PC-3 (cell line): ENCODE measurements at regions not wholly inside any gene's neighbourhood (a gene's known extent, or its start where the extent isn't known, plus 50 kb on each side); places are given as distances from the start of the nearest gene placed in this dataset.

Source experiments
- ATAC-seq: fragments of 200-7000 bp; cut with Tn5 transposase; 2 replicates; pipeline ENCODE4 v1.9.1; 2020; ENCODE audit warnings: mild to moderate bottlenecking, moderate library complexity
- BruUV-seq: library from RNA; stranded (reverse); fragments of 400-500 nt; replicated peaks from 2 replicates; lab custom pipeline; 2021; lab: Mats Ljungman, UMichigan
- CTCF ChIA-PET: fragments of 300-600 bp; sonication (Branson Sonifier 250); formaldehyde crosslinking; loops from one replicate; lab custom pipeline; 2022; ENCODE audit warnings: antibody characterized with exemption; lab: Charles Lee
- POLR2A ChIA-PET: fragments of 300-600 bp; sonication (Branson Sonifier 250); formaldehyde crosslinking; loops from one replicate; lab custom pipeline; 2022; ENCODE audit warnings: antibody characterized with exemption; ENCODE audit not compliant: unreplicated experiment; lab: Charles Lee
- DNase-seq: peaks from one replicate; pipeline ENCODE4 v3.0.0-alpha.2; 2015
- H2AFZ ChIP-seq: fragments of 300-600 bp; sonication (generic); 2 replicates; pipeline ENCODE4 v1.6.0; 2016; ENCODE audit warnings: antibody characterized with exemption, low read length
- H3F3A ChIP-seq: fragments of 300-600 bp; sonication (generic); one replicate; pipeline ENCODE4 v1.6.0; 2017; ENCODE audit warnings: antibody characterized with exemption, low read length, control low read depth, mild to moderate bottlenecking; ENCODE audit not compliant: unreplicated experiment
- H3K27ac ChIP-seq: fragments of 300-600 bp; sonication (generic); 2 replicates; pipeline ENCODE4 v1.5.1; 2016; ENCODE audit warnings: mild to moderate bottlenecking, low read length
- H3K27me3 ChIP-seq: fragments of 300-600 bp; sonication (generic); 2 replicates; pipeline ENCODE4 v1.6.1; 2016; ENCODE audit warnings: low read length, mixed read lengths
- H3K36me3 ChIP-seq: fragments of 300-600 bp; sonication (generic); 2 replicates; pipeline ENCODE4 v1.6.1; 2016; ENCODE audit warnings: low read depth, mixed run types, low read length, mixed read lengths
- H3K4me1 ChIP-seq: fragments of 300-600 bp; sonication (generic); 2 replicates; pipeline ENCODE4 v1.5.1; 2016; ENCODE audit warnings: low read length; ENCODE audit not compliant: insufficient read depth
- H3K4me2 ChIP-seq: fragments of 300-600 bp; sonication (generic); 2 replicates; pipeline ENCODE4 v1.6.0; 2016; ENCODE audit warnings: low read length
- H3K4me3 ChIP-seq: fragments of 300-600 bp; sonication (generic); 2 replicates; pipeline ENCODE4 v1.5.1; 2016; ENCODE audit warnings: mild to moderate bottlenecking, low read length, mixed read lengths
- H3K79me2 ChIP-seq: fragments of 300-600 bp; sonication (generic); 2 replicates; pipeline ENCODE4 v1.6.1; 2017; ENCODE audit warnings: low read length, mixed read lengths
- H3K9ac ChIP-seq: fragments of 300-600 bp; sonication (generic); 2 replicates; pipeline ENCODE4 v1.6.0; 2016; ENCODE audit warnings: mild to moderate bottlenecking, low read length
- H3K9me2 ChIP-seq: fragments of 300-600 bp; sonication (generic); replicated peaks from 2 replicates; pipeline ENCODE4 v1.6.1; 2016; ENCODE audit warnings: mixed run types, low read length, mixed read lengths
- H3K9me3 ChIP-seq: fragments of 300-600 bp; sonication (generic); 2 replicates; pipeline ENCODE4 v1.6.1; 2016; ENCODE audit warnings: low read length, mixed read lengths
- H4K20me1 ChIP-seq: fragments of 300-600 bp; sonication (generic); 2 replicates; pipeline ENCODE4 v1.6.1; 2016; ENCODE audit warnings: low read length, mixed read lengths
- CTCF ChIP-seq: fragments of 300-600 bp; sonication (generic); conservative IDR thresholded peaks from 2 replicates; pipeline ENCODE4 v1.5.1; 2017; ENCODE audit warnings: antibody characterized with exemption, low read depth, mild to moderate bottlenecking, low read length
- EZH2 ChIP-seq: fragments of 300-600 bp; sonication (generic); IDR thresholded peaks from one replicate; pipeline ENCODE4 v1.6.1; 2017; ENCODE audit warnings: antibody characterized with exemption, mild to moderate bottlenecking, low read length; ENCODE audit not compliant: unreplicated experiment
- EZH2phosphoT487 ChIP-seq: fragments of 300-600 bp; sonication (generic); IDR thresholded peaks from 2 replicates; pipeline ENCODE4 v1.6.1; 2018; ENCODE audit warnings: mild to moderate bottlenecking, antibody characterized with exemption, low read length, borderline replicate concordance
- intact Hi-C: fragments of 100-400 bp; cut with micrococcal nuclease; formaldehyde crosslinking; loops from 2 replicates; pipeline ENCODE4 v1.9.0; 2023

DNA sequence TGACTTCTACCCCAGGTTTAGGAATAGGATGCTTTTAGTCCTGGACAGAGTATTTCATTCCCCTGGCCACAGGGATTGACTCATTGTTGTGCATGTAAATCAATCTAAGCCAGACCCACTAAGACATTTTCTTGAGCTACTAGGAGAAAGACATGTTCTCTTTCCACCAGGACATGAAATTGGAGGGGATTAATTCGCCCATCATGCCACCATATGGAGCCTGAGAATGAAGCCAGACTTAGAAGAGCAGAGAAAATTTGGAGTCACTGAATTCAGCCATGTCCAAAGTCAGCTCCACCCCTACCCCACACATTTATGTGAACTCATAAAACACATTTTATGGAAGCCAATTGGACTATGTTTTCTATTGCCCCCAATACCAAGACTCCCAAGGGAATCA, 322.5 kb downstream of the NFIB start:
- H3K4me3 ChIP-seq: no peak overlapping the region
- no peaks in the 10 kb centered on the region for H3K9me2 ChIP-seq
- no peaks in the 10 kb centered on the region for H3F3A ChIP-seq
- ChIA-PET CTCF (no interaction called here), POLR2A (no interaction called here)
- no peaks in the 10 kb centered on the region for H3K79me2 ChIP-seq
- no peak overlapping the region for H3K9ac ChIP-seq
- no TSS peak for BruUV-seq
- no peak overlapping the region for H3K4me2 ChIP-seq
- TF ChIP-seq EZH2 (no peak), CTCF (no peak), EZH2phosphoT487 (no peak)
- no peak overlapping the region for H3K27ac ChIP-seq
- H3K27me3 ChIP-seq: no peaks in the 10 kb centered on the region
- DNase-seq: no peak
- H2AFZ ChIP-seq: no peak overlapping the region
- no peaks in the 10 kb centered on the region for H3K9me3 ChIP-seq
- no peaks in the 10 kb centered on the region for H4K20me1 ChIP-seq
- no peak for ATAC-seq
- intact Hi-C loops: no loop called here
- H3K4me1 ChIP-seq: no peaks in the 10 kb centered on the region
- H3K36me3 ChIP-seq: no peaks in the 10 kb centered on the region

DNA sequence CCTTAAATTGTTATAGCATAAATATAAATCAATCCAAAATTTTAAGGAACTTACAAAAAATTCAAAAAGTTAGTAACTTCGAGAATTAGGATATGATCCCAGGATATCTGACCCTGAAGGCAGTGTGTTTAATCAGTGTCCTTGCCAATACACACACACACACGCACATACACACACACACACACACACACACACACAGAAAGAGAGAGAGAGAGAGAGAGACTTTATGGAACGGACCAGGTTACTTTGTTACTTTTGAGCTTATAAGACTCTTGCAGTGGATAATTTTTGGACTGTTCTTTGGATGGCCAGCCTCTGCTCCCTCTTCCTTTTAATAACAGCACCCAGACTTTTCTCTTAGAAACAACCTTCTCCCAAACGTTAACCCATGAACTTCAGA, 322.9 kb downstream of the NFIB start:
- Histone ChIP-seq H3F3A (no peaks in the 10 kb centered on the region), H3K9me2 (no peaks in the 10 kb centered on the region), H3K9me3 (no peaks in the 10 kb centered on the region), H3K4me2 (no peak overlapping the region), H2AFZ (no peak overlapping the region), H3K27ac (no peak overlapping the region), H3K4me3 (no peak overlapping the region), H3K27me3 (no peaks in the 10 kb centered on the region), H3K36me3 (no peaks in the 10 kb centered on the region), H3K9ac (no peak overlapping the region), H4K20me1 (no peaks in the 10 kb centered on the region), H3K79me2 (no peaks in the 10 kb centered on the region), H3K4me1 (no peaks in the 10 kb centered on the region)
- ChIA-PET POLR2A (no interaction called here), CTCF (no interaction called here)
- TF ChIP-seq EZH2 (no peak), CTCF (no peak), EZH2phosphoT487 (no peak)
- no TSS peak for BruUV-seq
- no peak for DNase-seq
- no peak for ATAC-seq
- intact Hi-C loops: no loop called here

DNA sequence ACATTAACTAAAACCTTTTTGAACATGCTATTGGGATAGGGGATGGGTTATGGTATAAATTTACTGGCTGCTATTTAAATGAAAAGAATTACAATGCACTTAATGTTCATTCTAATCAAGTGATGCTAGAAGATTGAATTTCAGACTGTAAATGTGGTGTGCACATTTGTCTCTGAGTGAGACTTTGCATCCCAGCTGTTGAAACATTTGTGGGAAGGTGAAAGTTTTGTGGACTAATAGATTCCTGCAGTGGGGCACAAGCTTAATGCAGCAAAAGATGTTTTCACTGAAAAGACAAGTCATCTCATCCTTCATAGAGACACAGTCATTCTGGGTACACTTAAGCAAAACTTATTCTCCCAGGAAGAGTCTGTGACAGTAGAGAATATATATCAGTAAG, 323.6 kb downstream of the NFIB start:
- no peak for ATAC-seq

More for the DNA sequence above, 323.6 kb downstream of the NFIB start:
- TF ChIP-seq EZH2phosphoT487 (no peak), CTCF (no peak), EZH2 (no peak)
- no TSS peak for BruUV-seq
- ChIA-PET CTCF (no interaction called here), POLR2A (no interaction called here)
- intact Hi-C loops: no loop called here
- Histone ChIP-seq H4K20me1 (no peaks in the 10 kb centered on the region), H3K4me2 (no peak overlapping the region), H3K36me3 (no peaks in the 10 kb centered on the region), H3K27ac (no peak overlapping the region), H3K4me1 (no peaks in the 10 kb centered on the region), H3F3A (no peaks in the 10 kb centered on the region), H3K9me3 (no peaks in the 10 kb centered on the region), H3K27me3 (no peaks in the 10 kb centered on the region), H3K9ac (no peak overlapping the region), H3K9me2 (no peaks in the 10 kb centered on the region), H3K79me2 (no peaks in the 10 kb centered on the region), H3K4me3 (no peak overlapping the region), H2AFZ (no peak overlapping the region)
- no peak for DNase-seq
